CD4-positive, alpha-beta T cell treated with Interleukin-1 beta for 1 hour (primary cell): ENCODE measurements at regions not wholly inside any gene's neighbourhood (a gene's known extent, or its start where the extent isn't known, plus 50 kb on each side); places are given as distances from the start of the nearest gene placed in this dataset.

Source experiments
- DNase-seq, 2 donors: peaks; one replicate each; pipeline ENCODE4 v3.0.0-alpha.2; 2020 to 2022

- no peak for DNase-seq
Measured at GRCh38 chr11:115776916-115777315, 272.7 kb upstream of the CADM1 start.

DNA sequence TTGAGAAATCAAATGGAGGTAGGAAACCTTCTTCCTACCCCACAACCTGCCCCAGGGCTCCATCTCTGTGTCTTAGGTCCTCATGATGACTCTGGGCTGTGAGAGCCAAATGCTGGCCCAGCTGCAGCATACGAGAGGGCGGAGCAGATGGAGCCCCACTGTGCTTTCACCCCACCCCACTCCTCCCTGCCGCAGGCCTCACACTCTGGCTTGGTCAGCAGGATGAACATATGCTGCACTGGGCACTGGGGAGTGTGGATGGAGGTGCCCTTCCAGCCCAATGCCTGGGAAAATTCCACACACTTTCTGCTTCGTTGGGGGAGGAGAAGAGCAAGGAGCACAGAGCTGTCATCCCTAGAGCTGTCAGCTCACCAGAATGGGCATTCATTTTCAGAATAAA, 271.6 kb upstream of the CADM1 start:
- no peak for DNase-seq

GRCh38 chr11:115774756-115775155, 270.5 kb upstream of the CADM1 start:
- DNase-seq: no peak

- DNase-seq: no peak
Measured at GRCh38 chr11:115769891-115770290, 265.7 kb upstream of the CADM1 start.

DNA sequence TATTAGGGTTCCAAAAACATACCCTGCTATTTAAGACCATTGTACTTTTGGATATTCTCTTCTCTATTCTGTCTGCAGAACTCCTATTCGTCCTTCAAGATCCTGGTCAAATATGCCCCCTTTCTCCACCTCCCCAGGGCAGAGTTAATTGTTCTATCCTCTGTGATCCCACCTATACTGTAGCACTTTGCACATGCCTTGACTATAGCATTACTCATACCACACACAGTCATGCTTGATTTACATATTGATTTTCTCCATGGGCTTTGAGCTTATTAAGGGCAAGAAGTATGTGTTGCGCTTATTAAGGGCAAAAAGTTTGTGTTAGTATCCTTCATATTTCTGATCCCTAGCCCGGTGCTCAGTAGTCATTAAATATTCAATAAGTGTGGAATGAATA, 263.7 kb upstream of the CADM1 start:
- DNase-seq: no peak

DNA sequence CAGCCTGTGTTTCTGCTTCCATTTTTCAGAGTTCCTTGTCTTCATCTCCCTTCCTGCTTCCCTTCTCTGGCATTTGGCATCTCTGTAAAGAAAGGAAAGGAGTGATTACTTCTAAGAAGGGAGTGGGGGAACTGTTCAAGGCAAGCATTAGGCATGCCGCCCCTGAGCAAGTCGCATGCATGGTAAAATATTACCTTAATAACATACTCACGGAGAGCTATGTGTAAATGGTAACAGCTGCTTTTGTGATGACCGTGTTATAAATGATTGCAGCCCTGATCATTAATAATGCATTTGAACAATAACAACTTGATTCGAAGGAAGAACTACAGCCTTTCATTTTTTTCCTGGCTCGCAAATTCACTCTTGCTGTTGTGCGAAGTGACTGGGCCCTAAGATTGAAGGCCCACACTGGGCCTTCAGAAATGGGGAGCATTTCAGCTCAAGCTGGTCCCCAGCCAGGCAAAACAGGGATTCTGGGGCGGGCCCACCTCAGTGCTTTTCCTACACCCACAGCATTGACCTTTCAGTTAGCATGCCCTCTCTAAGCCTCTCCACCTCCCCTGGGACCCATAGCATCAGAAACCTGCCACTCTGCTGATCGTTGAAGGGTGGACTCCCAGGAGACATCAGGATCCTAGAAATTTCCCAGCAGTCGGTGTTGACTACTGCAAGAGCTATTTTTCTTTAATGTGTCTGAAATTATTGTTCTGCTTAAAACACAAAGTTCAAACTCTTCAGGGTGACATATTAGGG, 263.0 kb upstream of the CADM1 start:
- no peak for DNase-seq

DNA sequence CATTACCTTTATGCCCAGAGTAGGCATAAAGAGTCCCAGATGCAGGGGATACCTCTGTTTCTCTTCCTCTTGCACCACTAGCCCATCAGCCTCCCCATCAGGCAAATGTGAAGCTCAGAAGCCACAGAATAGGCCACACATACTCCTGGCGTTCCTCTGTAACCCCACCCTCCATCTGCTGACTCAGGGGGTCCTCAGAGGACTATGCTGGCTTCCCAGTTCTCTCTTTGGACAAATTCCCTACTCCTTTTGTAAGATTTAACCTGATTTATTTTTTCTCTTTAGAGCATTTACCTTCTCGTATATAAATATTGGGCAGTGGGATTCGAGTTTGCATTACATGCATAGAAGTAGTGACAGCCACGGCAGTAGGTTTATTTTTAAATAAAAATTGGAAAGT, 262.3 kb upstream of the CADM1 start:
- no peak for DNase-seq

- no peak for DNase-seq
Measured at GRCh38 chr11:115765803-115766239, 261.6 kb upstream of the CADM1 start.

GRCh38 chr11:115764176-115764575, 260.0 kb upstream of the CADM1 start:
- DNase-seq: no peak

DNA sequence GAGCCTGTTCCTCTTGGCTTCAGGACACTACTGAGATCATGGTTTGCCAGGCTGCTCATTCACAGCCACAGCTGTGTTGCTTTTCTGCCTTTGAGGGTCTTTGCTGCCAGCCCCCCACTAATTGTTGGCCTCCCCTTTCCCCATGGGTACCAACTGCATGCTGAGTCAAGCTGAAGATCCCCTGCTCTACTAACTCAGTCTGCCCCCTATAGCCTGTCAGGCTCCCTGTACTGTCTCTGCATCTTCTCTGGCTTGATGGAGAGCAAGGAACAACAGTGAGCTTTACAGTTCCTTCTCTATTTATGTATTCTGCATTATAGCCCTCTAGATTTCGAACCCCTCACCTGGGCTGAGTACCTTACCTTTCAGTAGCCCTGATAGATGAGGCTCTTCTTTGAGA, 257.6 kb upstream of the CADM1 start:
- no peak for DNase-seq

GRCh38 chr11:115761348-115761747, 257.1 kb upstream of the CADM1 start:
- peak in 1 of 2 donors; percentile 19 for DNase-seq

- DNase-seq: no peak
Measured at GRCh38 chr11:115760461-115761320, 256.5 kb upstream of the CADM1 start.

DNA sequence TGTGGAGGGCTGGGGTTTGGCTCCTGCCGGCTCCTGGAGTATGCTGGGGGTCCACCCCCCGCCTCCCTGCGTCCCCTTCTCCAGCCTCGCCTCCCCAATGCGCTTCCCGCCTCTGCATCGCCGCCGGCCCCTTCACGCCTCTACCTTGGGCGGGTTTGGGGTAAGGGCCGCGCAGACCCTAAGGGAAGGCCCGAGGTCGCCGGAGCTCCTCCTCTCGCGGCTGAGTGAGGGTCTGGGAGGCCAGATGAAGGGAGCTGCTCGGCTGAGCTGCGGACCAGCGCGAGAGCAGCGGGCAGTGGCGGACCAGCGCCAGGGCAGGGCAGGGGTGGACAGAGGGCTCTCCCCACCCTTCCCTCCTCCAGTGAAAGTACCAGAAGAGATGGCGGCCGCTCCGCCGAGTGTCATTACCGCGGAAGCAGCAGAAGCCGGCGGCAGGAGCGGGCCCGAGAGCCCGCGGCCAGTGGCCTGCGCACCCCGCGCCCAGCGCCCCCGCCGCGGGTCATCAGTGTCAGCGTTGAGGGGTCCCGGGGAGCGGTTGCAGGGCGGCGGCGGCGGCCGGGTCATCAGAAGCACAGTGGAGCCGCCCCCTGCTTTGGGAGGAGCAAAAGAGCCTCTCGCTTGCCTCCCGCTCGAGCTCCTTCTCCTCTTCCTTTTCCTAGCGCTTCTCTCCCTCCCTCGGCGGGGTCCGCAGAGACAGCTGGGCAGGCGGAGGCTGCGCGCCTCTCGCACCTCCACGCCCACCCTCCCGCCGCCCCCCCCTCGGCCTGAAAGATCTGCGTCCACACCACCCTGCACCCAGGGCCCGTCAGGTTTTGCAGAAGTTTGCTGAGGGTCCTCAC, 255.6 kb upstream of the CADM1 start:
- peak in 1 of 2 donors; percentile 1 for DNase-seq

- DNase-seq: no peak
Measured at GRCh38 chr11:115758011-115758410, 253.8 kb upstream of the CADM1 start.

DNA sequence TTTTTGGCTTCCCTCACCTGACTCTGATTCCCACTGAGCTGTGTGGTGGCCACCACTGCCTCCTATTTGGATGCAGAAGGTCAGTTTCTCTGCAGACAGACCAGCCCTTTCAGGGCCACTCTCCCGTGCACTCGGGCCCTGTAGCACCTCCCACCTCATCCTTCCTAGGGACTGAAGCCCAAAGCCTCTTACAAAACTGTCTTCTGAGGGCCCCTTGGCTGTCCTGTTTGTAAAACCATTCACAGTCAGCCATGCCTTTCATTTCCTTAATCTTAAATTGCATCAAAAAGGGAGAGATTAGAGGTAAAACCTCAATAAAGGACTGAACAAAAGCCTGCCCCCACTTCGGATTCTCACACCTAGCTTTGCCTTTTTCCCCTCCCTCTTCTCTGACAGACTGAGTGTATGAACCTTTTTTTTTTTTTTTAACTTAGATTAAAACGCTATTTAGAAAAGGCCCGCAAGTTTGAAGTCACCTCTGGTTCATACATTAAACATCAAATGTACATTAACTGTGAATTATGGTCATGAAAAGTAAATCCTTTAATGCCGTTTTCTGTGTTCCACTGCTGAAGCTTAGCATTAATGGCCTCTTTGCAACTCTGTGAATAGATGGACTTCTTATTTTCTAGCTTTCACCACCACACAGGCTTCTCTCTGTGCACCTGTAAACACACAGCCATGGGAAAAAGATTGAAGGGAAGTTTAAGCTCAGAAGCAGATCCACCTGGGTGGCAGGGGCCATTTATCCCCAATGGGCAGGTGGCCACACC, 247.2 kb upstream of the CADM1 start:
- DNase-seq: no peak

- no peak for DNase-seq
Measured at GRCh38 chr11:115745610-115746512, 241.6 kb upstream of the CADM1 start.

- no peak for DNase-seq
Measured at GRCh38 chr11:115745066-115745465, 240.9 kb upstream of the CADM1 start.

DNA sequence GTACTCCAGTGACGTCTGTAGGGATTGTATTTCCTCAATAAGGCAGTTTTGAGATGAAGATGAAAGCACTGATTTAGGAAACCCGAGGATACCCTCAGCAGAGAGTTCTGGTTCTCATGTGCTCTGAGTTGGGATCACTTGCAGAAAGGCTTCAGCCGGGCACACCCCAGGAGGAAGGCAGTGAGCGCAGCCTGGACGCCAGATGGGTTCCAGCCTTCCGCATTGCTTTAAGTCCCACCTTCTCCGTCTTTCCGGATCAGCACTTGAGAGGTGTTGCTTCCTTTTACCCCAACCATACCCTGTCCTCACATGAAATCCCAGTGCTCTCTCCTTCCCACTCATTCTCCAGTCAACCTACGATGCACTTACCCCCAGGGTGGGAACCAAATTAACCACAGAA, 239.5 kb upstream of the CADM1 start:
- DNase-seq: no peak

DNA sequence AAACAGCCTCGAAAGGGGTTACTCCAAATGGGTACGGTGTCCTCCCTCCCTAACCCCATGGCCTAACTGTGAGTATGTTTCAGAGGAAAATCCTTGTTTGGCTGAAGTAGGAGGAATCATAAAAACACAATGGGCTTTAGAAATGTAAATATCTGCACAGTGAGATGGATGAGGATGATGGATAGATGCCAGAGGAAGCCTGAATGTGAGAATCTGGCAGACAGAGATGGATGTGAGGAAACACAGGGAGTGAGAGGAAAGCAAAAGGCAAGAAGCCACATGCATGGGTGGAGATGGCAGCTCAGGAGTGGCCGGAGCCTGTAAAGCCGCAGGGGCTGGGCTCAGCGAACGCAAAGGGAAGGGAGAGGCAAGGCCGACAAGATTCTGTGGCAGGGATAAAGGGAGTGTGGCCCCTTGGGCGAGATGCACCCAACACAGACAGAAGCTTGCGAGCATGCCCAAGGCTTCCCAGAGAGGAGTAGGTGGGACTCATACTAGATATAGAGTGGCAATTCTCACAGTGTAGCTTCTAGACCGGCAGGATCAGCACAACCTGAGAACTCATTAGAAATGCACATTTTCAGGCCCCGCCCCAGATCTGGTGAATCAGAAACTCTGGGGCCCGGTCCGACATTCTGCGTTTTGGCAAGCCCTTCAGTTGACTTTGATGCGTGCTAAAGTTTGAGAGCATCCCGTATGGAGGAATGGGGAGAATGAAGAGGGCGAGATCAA, 237.3 kb upstream of the CADM1 start:
- DNase-seq: no peak

GRCh38 chr11:115740324-115740723, 236.1 kb upstream of the CADM1 start:
- no peak for DNase-seq

DNA sequence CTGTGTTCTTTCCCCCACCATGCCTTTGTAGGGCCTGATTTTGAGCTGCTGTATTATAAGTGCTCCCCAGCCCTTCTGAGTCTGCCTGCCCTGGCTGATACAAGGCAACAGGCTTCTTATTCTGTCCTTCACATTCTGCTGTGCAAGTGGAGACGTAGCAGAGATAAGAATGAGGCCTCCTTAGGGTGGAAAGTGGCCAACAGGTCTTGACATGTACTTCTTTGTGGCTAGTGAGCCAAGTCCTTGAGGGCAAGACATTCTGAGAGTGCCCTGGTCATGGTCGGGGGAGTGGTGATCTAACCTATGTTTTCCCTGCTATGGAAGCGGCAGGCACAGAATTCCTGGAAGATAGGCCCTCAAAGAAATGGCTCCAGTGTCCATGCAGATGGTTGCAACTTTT, 235.7 kb upstream of the CADM1 start:
- DNase-seq: no peak
